ENCODE measurements at regions not wholly inside any gene's neighbourhood (a gene's known extent, or its start where the extent isn't known, plus 50 kb on each side); places are given as distances from the start of the nearest gene placed in this dataset.

DNA sequence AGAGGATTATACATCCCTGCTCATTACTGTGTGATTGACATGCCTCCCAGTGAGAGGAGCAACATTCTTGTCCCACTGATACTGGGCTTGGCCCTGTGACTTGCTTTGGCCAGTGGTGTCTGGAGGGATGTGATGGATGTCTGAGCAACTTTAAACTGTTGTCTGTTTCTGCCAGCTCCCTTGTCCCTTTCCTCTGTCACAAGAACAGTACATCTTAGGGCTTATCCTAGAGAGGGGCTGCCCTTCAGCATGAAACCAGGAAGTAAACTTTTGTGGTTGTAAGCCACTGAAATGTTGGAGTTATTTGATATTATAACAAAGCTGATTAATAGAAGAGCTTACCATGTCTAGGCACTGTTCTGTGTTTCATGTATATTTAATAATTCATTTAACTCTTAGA, 82.9 kb upstream of the GPRC5B start:
- TF ChIP-seq, protein P1, sequence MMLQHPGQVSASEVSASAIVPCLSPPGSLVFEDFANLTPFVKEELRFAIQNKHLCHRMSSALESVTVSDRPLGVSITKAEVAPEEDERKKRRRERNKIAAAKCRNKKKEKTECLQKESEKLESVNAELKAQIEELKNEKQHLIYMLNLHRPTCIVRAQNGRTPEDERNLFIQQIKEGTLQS (IDR thresholded peaks at IDR 0.05) = no peak
- TF ChIP-seq, protein P2, sequence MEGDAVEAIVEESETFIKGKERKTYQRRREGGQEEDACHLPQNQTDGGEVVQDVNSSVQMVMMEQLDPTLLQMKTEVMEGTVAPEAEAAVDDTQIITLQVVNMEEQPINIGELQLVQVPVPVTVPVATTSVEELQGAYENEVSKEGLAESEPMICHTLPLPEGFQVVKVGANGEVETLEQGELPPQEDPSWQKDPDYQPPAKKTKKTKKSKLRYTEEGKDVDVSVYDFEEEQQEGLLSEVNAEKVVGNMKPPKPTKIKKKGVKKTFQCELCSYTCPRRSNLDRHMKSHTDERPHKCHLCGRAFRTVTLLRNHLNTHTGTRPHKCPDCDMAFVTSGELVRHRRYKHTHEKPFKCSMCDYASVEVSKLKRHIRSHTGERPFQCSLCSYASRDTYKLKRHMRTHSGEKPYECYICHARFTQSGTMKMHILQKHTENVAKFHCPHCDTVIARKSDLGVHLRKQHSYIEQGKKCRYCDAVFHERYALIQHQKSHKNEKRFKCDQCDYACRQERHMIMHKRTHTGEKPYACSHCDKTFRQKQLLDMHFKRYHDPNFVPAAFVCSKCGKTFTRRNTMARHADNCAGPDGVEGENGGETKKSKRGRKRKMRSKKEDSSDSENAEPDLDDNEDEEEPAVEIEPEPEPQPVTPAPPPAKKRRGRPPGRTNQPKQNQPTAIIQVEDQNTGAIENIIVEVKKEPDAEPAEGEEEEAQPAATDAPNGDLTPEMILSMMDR (IDR thresholded peaks at IDR 0.05; ENCODE audit: low read depth, low read length, missing input control) = no peak
- TF ChIP-seq RXRA (IDR thresholded peaks at IDR 0.05) = no peak
- no peak for TF ChIP-seq TAF1 (conservative IDR thresholded peaks at IDR 0.05)
- TF ChIP-seq, protein P3, sequence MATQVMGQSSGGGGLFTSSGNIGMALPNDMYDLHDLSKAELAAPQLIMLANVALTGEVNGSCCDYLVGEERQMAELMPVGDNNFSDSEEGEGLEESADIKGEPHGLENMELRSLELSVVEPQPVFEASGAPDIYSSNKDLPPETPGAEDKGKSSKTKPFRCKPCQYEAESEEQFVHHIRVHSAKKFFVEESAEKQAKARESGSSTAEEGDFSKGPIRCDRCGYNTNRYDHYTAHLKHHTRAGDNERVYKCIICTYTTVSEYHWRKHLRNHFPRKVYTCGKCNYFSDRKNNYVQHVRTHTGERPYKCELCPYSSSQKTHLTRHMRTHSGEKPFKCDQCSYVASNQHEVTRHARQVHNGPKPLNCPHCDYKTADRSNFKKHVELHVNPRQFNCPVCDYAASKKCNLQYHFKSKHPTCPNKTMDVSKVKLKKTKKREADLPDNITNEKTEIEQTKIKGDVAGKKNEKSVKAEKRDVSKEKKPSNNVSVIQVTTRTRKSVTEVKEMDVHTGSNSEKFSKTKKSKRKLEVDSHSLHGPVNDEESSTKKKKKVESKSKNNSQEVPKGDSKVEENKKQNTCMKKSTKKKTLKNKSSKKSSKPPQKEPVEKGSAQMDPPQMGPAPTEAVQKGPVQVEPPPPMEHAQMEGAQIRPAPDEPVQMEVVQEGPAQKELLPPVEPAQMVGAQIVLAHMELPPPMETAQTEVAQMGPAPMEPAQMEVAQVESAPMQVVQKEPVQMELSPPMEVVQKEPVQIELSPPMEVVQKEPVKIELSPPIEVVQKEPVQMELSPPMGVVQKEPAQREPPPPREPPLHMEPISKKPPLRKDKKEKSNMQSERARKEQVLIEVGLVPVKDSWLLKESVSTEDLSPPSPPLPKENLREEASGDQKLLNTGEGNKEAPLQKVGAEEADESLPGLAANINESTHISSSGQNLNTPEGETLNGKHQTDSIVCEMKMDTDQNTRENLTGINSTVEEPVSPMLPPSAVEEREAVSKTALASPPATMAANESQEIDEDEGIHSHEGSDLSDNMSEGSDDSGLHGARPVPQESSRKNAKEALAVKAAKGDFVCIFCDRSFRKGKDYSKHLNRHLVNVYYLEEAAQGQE (IDR thresholded peaks at IDR 0.05) = no peak
- no peak for TF ChIP-seq RAD21 (IDR thresholded peaks at IDR 0.05)
- TF ChIP-seq GABPA (IDR thresholded peaks at IDR 0.05 in 1 of 2, conservative IDR thresholded peaks at IDR 0.05 in 1 of 2) = no peak
- TF ChIP-seq, protein P4, sequence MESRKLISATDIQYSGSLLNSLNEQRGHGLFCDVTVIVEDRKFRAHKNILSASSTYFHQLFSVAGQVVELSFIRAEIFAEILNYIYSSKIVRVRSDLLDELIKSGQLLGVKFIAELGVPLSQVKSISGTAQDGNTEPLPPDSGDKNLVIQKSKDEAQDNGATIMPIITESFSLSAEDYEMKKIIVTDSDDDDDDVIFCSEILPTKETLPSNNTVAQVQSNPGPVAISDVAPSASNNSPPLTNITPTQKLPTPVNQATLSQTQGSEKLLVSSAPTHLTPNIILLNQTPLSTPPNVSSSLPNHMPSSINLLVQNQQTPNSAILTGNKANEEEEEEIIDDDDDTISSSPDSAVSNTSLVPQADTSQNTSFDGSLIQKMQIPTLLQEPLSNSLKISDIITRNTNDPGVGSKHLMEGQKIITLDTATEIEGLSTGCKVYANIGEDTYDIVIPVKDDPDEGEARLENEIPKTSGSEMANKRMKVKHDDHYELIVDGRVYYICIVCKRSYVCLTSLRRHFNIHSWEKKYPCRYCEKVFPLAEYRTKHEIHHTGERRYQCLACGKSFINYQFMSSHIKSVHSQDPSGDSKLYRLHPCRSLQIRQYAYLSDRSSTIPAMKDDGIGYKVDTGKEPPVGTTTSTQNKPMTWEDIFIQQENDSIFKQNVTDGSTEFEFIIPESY (IDR thresholded peaks at IDR 0.05) = no peak
- no peak for TF ChIP-seq YY1 (IDR thresholded peaks at IDR 0.05)
- TF ChIP-seq, protein P5, sequence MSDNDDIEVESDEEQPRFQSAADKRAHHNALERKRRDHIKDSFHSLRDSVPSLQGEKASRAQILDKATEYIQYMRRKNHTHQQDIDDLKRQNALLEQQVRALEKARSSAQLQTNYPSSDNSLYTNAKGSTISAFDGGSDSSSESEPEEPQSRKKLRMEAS (IDR thresholded peaks at IDR 0.05) = no peak
- TF ChIP-seq JUND (IDR thresholded peaks at IDR 0.05) = no peak
- TF ChIP-seq FOXA2 (IDR thresholded peaks at IDR 0.05) = no peak
- TF ChIP-seq FOXA1 (IDR thresholded peaks at IDR 0.05) = no peak
- no peak for TF ChIP-seq SP1 (IDR thresholded peaks at IDR 0.05)
